ENCODE measurements at regions not wholly inside any gene's neighbourhood (a gene's known extent, or its start where the extent isn't known, plus 50 kb on each side); places are given as distances from the start of the nearest gene placed in this dataset.

DNA sequence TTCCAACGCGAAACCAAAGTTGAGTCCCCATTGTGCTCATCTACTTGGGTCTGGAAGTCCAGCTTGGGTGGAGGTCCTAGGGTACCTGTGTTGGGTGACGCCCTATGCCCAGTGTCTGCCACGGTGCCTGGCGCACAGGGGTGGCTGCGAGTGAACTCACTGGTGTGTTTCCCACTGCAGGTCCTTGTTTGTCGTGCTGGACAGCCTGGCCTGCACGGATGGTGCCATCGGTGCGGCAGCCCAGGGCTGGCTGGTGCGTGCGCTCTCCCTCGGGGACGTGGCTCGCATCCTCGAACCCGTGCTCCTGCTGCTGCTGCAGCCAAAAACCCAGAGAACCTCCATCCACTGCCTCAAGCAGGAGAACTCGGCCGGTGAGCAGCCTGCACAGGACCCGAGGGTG is 80.4 kb upstream of the MORC3 start:
- Histone ChIP-seq H3K36me3 (ENCODE audit: control insufficient read depth in 2 of 3, insufficient read depth in 3 of 3, low read length in 3 of 3) (peaks cover 0 to 2% (median 0%) of the 10 kb centered on the region in 3 donors), H3K9ac (ENCODE audit: low read length in 3 of 3) (no peak overlapping the region), H3K4me1 (ENCODE audit: control insufficient read depth in 2 of 3, insufficient read depth in 2 of 3, low read depth in 1 of 3, low read length in 3 of 3) (peaks cover 0 to 2% (median 0%) of the 10 kb centered on the region in 3 donors), H3K27me3 (ENCODE audit: control insufficient read depth, insufficient read depth, low read length) (no peaks in the 10 kb centered on the region), H3K4me3 (ENCODE audit: low read length in 3 of 3) (no peak overlapping the region), H3K9me3 (ENCODE audit: control insufficient read depth in 2 of 3, insufficient read depth in 1 of 3, low read length in 3 of 3) (no peaks in the 10 kb centered on the region), H3K27ac (ENCODE audit: low read depth in 2 of 2, low read length in 2 of 2) (no peak overlapping the region)
- TF ChIP-seq, protein P1, sequence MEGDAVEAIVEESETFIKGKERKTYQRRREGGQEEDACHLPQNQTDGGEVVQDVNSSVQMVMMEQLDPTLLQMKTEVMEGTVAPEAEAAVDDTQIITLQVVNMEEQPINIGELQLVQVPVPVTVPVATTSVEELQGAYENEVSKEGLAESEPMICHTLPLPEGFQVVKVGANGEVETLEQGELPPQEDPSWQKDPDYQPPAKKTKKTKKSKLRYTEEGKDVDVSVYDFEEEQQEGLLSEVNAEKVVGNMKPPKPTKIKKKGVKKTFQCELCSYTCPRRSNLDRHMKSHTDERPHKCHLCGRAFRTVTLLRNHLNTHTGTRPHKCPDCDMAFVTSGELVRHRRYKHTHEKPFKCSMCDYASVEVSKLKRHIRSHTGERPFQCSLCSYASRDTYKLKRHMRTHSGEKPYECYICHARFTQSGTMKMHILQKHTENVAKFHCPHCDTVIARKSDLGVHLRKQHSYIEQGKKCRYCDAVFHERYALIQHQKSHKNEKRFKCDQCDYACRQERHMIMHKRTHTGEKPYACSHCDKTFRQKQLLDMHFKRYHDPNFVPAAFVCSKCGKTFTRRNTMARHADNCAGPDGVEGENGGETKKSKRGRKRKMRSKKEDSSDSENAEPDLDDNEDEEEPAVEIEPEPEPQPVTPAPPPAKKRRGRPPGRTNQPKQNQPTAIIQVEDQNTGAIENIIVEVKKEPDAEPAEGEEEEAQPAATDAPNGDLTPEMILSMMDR (IDR thresholded peaks at IDR 0.05; ENCODE audit: borderline replicate concordance, extremely low read depth, insufficient read depth), result no peak
- intact Hi-C loops (cut with DNase I), result no loop called here
- no peak for FAIRE-seq
- no peak for DNase-seq

DNA sequence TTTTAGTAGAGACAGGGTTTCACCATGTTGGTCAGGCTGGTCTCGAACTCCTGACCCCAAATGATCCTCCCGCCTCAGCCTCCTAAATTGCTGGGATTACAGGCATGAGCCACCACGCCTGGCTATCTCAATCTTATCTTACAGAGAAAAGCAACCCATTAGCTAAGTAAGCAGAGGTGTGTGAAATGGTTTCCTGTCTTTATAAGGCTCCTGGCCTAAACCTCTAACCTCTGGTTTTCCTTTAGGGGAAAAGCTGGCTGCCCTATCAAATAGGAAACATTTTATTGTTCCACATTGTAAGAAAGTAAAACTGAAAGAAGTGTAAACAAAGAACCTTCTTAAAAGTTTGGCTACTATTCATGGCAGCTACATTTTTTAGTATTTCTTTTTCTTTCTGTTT is 78.3 kb upstream of the MORC3 start:
- DNase-seq (no peak), FAIRE-seq (no peak)
- Histone ChIP-seq H3K4me1 (ENCODE audit: control insufficient read depth in 2 of 3, insufficient read depth in 2 of 3, low read depth in 1 of 3, low read length in 3 of 3) (peaks cover 0 to 3% (median 0%) of the 10 kb centered on the region in 3 donors), H3K9ac (ENCODE audit: low read length in 3 of 3) (no peak overlapping the region), H3K4me3 (ENCODE audit: low read length in 3 of 3) (no peak overlapping the region), H3K9me3 (ENCODE audit: control insufficient read depth in 2 of 3, insufficient read depth in 1 of 3, low read length in 3 of 3) (no peaks in the 10 kb centered on the region), H3K27me3 (ENCODE audit: control insufficient read depth, insufficient read depth, low read length) (no peaks in the 10 kb centered on the region), H3K27ac (ENCODE audit: low read depth in 2 of 2, low read length in 2 of 2) (no peak overlapping the region), H3K36me3 (ENCODE audit: control insufficient read depth in 2 of 3, insufficient read depth in 3 of 3, low read length in 3 of 3) (peaks cover 0 to 5% (median 0%) of the 10 kb centered on the region in 3 donors)
- TF ChIP-seq, protein P1 (IDR thresholded peaks at IDR 0.05; ENCODE audit: borderline replicate concordance, extremely low read depth, insufficient read depth), result no peak
- intact Hi-C loops (cut with DNase I), result no loop called here

DNA sequence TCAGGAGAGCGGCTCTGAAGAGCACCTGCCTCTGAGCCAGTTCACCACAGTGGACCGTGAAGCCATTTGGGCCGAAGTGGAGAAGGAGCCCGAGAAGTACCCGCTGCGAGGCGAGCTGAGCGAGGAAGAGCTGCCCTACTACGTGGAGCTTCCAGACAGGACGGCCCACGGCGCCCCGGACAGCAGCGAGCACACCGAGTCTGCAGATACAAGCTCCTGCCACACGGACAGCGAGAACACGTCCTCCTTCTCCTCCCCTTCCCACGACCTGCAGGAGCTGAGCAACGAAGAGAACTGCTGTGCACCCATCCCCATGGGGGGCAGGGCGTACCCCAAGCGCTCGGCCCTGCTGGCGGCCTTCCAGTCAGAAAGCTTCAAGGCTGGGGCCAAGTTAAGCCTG is 74.9 kb upstream of the MORC3 start:
- DNase-seq, result no peak
- TF ChIP-seq, protein P1 (IDR thresholded peaks at IDR 0.05; ENCODE audit: borderline replicate concordance, extremely low read depth, insufficient read depth), result no peak
- Histone ChIP-seq H3K27me3 (ENCODE audit: control insufficient read depth, insufficient read depth, low read length) (no peaks in the 10 kb centered on the region), H3K36me3 (ENCODE audit: control insufficient read depth in 2 of 3, insufficient read depth in 3 of 3, low read length in 3 of 3) (peaks cover 0 to 11% (median 4%) of the 10 kb centered on the region in 3 donors), H3K27ac (ENCODE audit: low read depth in 2 of 2, low read length in 2 of 2) (no peak overlapping the region), H3K9ac (ENCODE audit: low read length in 3 of 3) (no peak overlapping the region), H3K4me3 (ENCODE audit: low read length in 3 of 3) (no peak overlapping the region), H3K9me3 (ENCODE audit: control insufficient read depth in 2 of 3, insufficient read depth in 1 of 3, low read length in 3 of 3) (no peaks in the 10 kb centered on the region), H3K4me1 (ENCODE audit: control insufficient read depth in 2 of 3, insufficient read depth in 2 of 3, low read depth in 1 of 3, low read length in 3 of 3) (peaks cover 0 to 3% (median 0%) of the 10 kb centered on the region in 3 donors)
- FAIRE-seq, result no peak
- intact Hi-C loops (cut with DNase I), result no loop called here

DNA sequence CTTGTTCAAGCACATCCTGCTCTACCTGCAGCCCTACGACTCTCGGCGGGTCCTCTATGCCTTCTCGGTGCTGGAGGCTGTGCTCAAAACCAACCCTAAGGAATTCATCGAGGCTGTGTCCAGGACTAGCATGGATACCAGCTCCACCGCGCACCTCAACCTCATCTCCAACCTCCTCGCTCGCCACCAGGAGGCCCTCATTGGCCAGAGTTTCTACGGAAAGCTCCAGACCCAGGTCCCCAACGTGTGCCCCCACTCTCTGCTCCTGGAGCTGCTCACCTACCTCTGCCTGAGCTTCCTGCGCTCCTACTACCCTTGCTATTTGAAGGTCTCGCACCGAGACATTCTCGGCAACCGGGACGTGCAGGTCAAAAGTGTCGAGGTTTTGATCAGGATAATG is 74.3 kb upstream of the MORC3 start:
- TF ChIP-seq, protein P1 (IDR thresholded peaks at IDR 0.05; ENCODE audit: borderline replicate concordance, extremely low read depth, insufficient read depth), result no peak
- no peak overlapping the region for H3K9ac ChIP-seq (ENCODE audit: low read length in 3 of 3)
- peaks cover 0 to 11% (median 4%) of the 10 kb centered on the region in 3 donors for H3K36me3 ChIP-seq (ENCODE audit: control insufficient read depth in 2 of 3, insufficient read depth in 3 of 3, low read length in 3 of 3)
- no peak overlapping the region for H3K27ac ChIP-seq (ENCODE audit: low read depth in 2 of 2, low read length in 2 of 2)
- DNase-seq (no peak), FAIRE-seq (no peak)
- no peak overlapping the region for H3K4me3 ChIP-seq (ENCODE audit: low read length in 3 of 3)
- intact Hi-C loops (cut with DNase I), result no loop called here
- H3K27me3 ChIP-seq (ENCODE audit: control insufficient read depth, insufficient read depth, low read length), result no peaks in the 10 kb centered on the region
- peaks cover 0 to 3% (median 0%) of the 10 kb centered on the region in 3 donors for H3K4me1 ChIP-seq (ENCODE audit: control insufficient read depth in 2 of 3, insufficient read depth in 2 of 3, low read depth in 1 of 3, low read length in 3 of 3)
- H3K9me3 ChIP-seq (ENCODE audit: control insufficient read depth in 2 of 3, insufficient read depth in 1 of 3, low read length in 3 of 3), result no peaks in the 10 kb centered on the region

All from kidney (tissue), 13 donors.